Neural progenitor cell (in vitro differentiated cells): ENCODE measurements at regions not wholly inside any gene's neighbourhood (a gene's known extent, or its start where the extent isn't known, plus 50 kb on each side); places are given as distances from the start of the nearest gene placed in this dataset.

Experiments used
- DNase-seq: peaks from one replicate; pipeline ENCODE4 v3.0.0-alpha.2; 2016; ENCODE audit warnings: low spot score
- H2AFZ ChIP-seq: fragments of 200-600 bp; sonication (generic); replicated peaks from 2 replicates; pipeline ENCODE4 v1.6.1; 2016; ENCODE audit warnings: antibody characterized with exemption
- H3F3A ChIP-seq: fragments of 200-600 bp; sonication (generic); 2 replicates; pipeline ENCODE4 v1.6.1; 2016; ENCODE audit warnings: antibody characterized with exemption, low read depth
- H3K27ac ChIP-seq: fragments of 200-600 bp; sonication (generic); 2 replicates; pipeline ENCODE4 v1.5.1; 2016; ENCODE audit warnings: mild to moderate bottlenecking
- H3K27me3 ChIP-seq: fragments of 200-600 bp; sonication (generic); 2 replicates; pipeline ENCODE4 v1.6.1; 2016; ENCODE audit warnings: mild to moderate bottlenecking, moderate library complexity
- H3K36me3 ChIP-seq: fragments of 200-600 bp; sonication (generic); 2 replicates; pipeline ENCODE4 v1.5.1; 2016
- H3K4me1 ChIP-seq: fragments of 200-600 bp; sonication (generic); 2 replicates; pipeline ENCODE4 v1.6.1; 2016; ENCODE audit warnings: mixed run types
- H3K4me2 ChIP-seq: fragments of 200-600 bp; sonication (generic); 2 replicates; pipeline ENCODE4 v1.6.1; 2016
- H3K4me3 ChIP-seq: fragments of 200-600 bp; sonication (generic); 2 replicates; pipeline ENCODE4 v1.5.1; 2016
- H3K79me2 ChIP-seq: fragments of 200-600 bp; sonication (generic); 2 replicates; pipeline ENCODE4 v1.6.1; 2016; ENCODE audit warnings: low read depth
- H3K9ac ChIP-seq: fragments of 200-600 bp; sonication (generic); 2 replicates; pipeline ENCODE4 v1.6.1; 2016
- H3K9me3 ChIP-seq: fragments of 200-600 bp; sonication (generic); 2 replicates; pipeline ENCODE4 v1.5.1; 2016; ENCODE audit warnings: low read depth
- H4K20me1 ChIP-seq: fragments of 200-600 bp; sonication (generic); 2 replicates; pipeline ENCODE4 v1.6.1; 2016; ENCODE audit warnings: low read depth
- H3K27ac Mint-ChIP-seq: 3 replicates; pipeline ENCODE4 v1.8.0; 2021; ENCODE audit warnings: mixed read lengths
- H3K27me3 Mint-ChIP-seq: 2 replicates; pipeline ENCODE4 v1.8.0; 2022; ENCODE audit warnings: low read depth, mild to moderate bottlenecking, inconsistent platforms, moderate library complexity, mixed read lengths; ENCODE audit not compliant: insufficient read depth
- H3K36me3 Mint-ChIP-seq: 3 replicates; pipeline ENCODE4 v1.8.0; 2021; ENCODE audit warnings: mixed read lengths
- H3K4me1 Mint-ChIP-seq: 3 replicates; pipeline ENCODE4 v1.8.0; 2021; ENCODE audit warnings: mixed read lengths
- H3K4me3 Mint-ChIP-seq: 3 replicates; pipeline ENCODE4 v1.8.0; 2021; ENCODE audit warnings: mild to moderate bottlenecking, moderate library complexity, mixed read lengths
- H3K9me3 Mint-ChIP-seq: 3 replicates; pipeline ENCODE4 v1.8.0; 2020; ENCODE audit warnings: mixed read lengths
- CTCF ChIP-seq: fragments of 200-600 bp; sonication (generic); IDR thresholded peaks from 2 replicates; pipeline ENCODE4 v1.5.1; 2017; ENCODE audit warnings: antibody characterized with exemption, mild to moderate bottlenecking
- EZH2 ChIP-seq: fragments of 200-600 bp; sonication (generic); IDR thresholded peaks from 2 replicates; pipeline ENCODE4 v1.6.1; 2017; ENCODE audit warnings: antibody characterized with exemption, mild to moderate bottlenecking, moderate library complexity
- EZH2phosphoT487 ChIP-seq: fragments of 200-600 bp; sonication (generic); IDR thresholded peaks from 2 replicates; pipeline ENCODE4 v1.6.1; 2017; ENCODE audit warnings: antibody characterized with exemption

- H3K27me3 ChIP-seq, result no peaks in the 10 kb centered on the region
- H3K9me3 ChIP-seq, result no peaks in the 10 kb centered on the region
- no peak overlapping the region for H3K27ac Mint-ChIP-seq
- H3K36me3 Mint-ChIP-seq, result no peaks in the 10 kb centered on the region
- H3K4me3 Mint-ChIP-seq, result no peak overlapping the region
- no peaks in the 10 kb centered on the region for H3K4me1 ChIP-seq
- no peaks in the 10 kb centered on the region for H3K36me3 ChIP-seq
- no peaks in the 10 kb centered on the region for H3K4me1 Mint-ChIP-seq
- no peaks in the 10 kb centered on the region for H3K79me2 ChIP-seq
- no peak overlapping the region for H3K27ac ChIP-seq
- no peak overlapping the region for H3K9ac ChIP-seq
- DNase-seq, result no peak
- no peaks in the 10 kb centered on the region for H3K9me3 Mint-ChIP-seq
- TF ChIP-seq EZH2phosphoT487 (no peak), EZH2 (no peak), CTCF (no peak)
- no peaks in the 10 kb centered on the region for H3K27me3 Mint-ChIP-seq
- H3F3A ChIP-seq, result no peaks in the 10 kb centered on the region
- no peak overlapping the region for H3K4me3 ChIP-seq
- H3K4me2 ChIP-seq, result no peak overlapping the region
- no peaks in the 10 kb centered on the region for H4K20me1 ChIP-seq
- H2AFZ ChIP-seq, result no peak overlapping the region
Measured at GRCh38 chr4:100782356-100782755, 264.5 kb upstream of the EMCN start.

DNA sequence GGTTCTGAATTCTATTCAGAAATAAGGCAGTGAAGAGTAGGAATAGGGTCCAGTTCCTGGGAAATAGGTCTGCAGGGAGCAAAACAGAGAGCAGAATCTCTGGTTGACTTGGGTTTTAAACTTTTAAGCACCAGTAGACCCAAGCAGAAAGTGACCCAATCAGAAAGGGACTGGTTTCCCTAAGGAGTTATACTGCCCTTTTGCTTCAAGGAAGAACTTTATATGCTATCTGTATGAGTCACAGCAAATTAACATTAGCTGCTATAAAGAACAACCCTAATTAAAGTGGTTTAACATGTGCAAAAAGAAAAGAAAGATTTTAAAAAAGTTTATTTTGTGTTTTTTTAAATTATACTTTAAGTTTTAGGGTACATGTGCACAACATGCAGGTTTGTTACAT is 263.6 kb upstream of the EMCN start:
- DNase-seq, result no peak

GRCh38 chr4:100780126-100780525 is 262.3 kb upstream of the EMCN start:
- Mint-ChIP-seq H3K27me3 (no peaks in the 10 kb centered on the region), H3K36me3 (no peaks in the 10 kb centered on the region), H3K9me3 (peaks cover 6% of the 10 kb centered on the region), H3K4me1 (no peaks in the 10 kb centered on the region), H3K27ac (no peak overlapping the region), H3K4me3 (no peak overlapping the region)
- no peak overlapping the region for H3K9ac ChIP-seq
- no peaks in the 10 kb centered on the region for H3K4me1 ChIP-seq
- no peaks in the 10 kb centered on the region for H4K20me1 ChIP-seq
- no peaks in the 10 kb centered on the region for H3K79me2 ChIP-seq
- no peak overlapping the region for H2AFZ ChIP-seq
- TF ChIP-seq EZH2 (no peak), EZH2phosphoT487 (no peak), CTCF (no peak)
- no peak overlapping the region for H3K4me2 ChIP-seq
- no peak overlapping the region for H3K27ac ChIP-seq
- DNase-seq, result no peak
- no peaks in the 10 kb centered on the region for H3F3A ChIP-seq
- no peaks in the 10 kb centered on the region for H3K36me3 ChIP-seq
- no peaks in the 10 kb centered on the region for H3K27me3 ChIP-seq
- no peaks in the 10 kb centered on the region for H3K9me3 ChIP-seq
- H3K4me3 ChIP-seq, result no peak overlapping the region

More for the DNA sequence above, 263.6 kb upstream of the EMCN start:
- H3K36me3 Mint-ChIP-seq, result no peaks in the 10 kb centered on the region
- no peaks in the 10 kb centered on the region for H3K4me1 Mint-ChIP-seq
- H3K27ac Mint-ChIP-seq, result no peak overlapping the region
- Histone ChIP-seq H4K20me1 (no peaks in the 10 kb centered on the region), H3F3A (no peaks in the 10 kb centered on the region), H3K27ac (no peak overlapping the region), H3K27me3 (no peaks in the 10 kb centered on the region), H3K36me3 (no peaks in the 10 kb centered on the region), H3K9ac (no peak overlapping the region), H3K4me1 (no peaks in the 10 kb centered on the region), H3K9me3 (no peaks in the 10 kb centered on the region), H2AFZ (no peak overlapping the region), H3K4me2 (no peak overlapping the region), H3K79me2 (no peaks in the 10 kb centered on the region), H3K4me3 (no peak overlapping the region)
- TF ChIP-seq EZH2 (no peak), EZH2phosphoT487 (no peak), CTCF (no peak)
- H3K4me3 Mint-ChIP-seq, result no peak overlapping the region
- peaks cover 2% of the 10 kb centered on the region for H3K9me3 Mint-ChIP-seq
- H3K27me3 Mint-ChIP-seq, result no peaks in the 10 kb centered on the region

DNA sequence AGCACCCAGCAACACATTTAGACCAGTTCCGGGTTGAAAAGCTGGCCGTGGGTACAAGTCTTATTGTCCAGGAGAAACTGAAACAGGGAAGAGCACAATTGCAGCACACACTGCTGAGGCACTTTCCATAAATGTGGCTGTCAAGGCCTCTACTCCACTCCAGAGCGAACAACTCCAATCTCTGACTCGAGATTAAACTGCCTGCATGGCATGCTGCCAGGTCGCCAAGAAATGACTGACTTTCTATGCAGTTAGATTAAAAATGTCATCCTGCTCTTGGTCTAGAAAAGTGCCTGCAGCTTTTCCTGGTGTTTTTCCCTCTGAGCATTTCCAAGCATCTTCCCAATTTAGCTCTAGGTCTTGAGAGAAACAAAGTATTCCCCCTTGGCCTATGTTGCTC is 260.6 kb upstream of the EMCN start:
- Mint-ChIP-seq H3K27me3 (no peaks in the 10 kb centered on the region), H3K27ac (no peak overlapping the region), H3K4me1 (no peaks in the 10 kb centered on the region), H3K36me3 (no peaks in the 10 kb centered on the region), H3K4me3 (no peak overlapping the region), H3K9me3 (peaks cover 16% of the 10 kb centered on the region)
- no peaks in the 10 kb centered on the region for H3K9me3 ChIP-seq
- H3K27ac ChIP-seq, result no peak overlapping the region
- no peak overlapping the region for H3K4me2 ChIP-seq
- no peaks in the 10 kb centered on the region for H3F3A ChIP-seq
- no peak overlapping the region for H2AFZ ChIP-seq
- no peaks in the 10 kb centered on the region for H4K20me1 ChIP-seq
- no peaks in the 10 kb centered on the region for H3K79me2 ChIP-seq
- no peaks in the 10 kb centered on the region for H3K4me1 ChIP-seq
- no peak overlapping the region for H3K9ac ChIP-seq
- TF ChIP-seq EZH2 (no peak), EZH2phosphoT487 (no peak)
- H3K36me3 ChIP-seq, result no peaks in the 10 kb centered on the region
- no peaks in the 10 kb centered on the region for H3K27me3 ChIP-seq
- no peak overlapping the region for H3K4me3 ChIP-seq
- no peak for DNase-seq
